SHP77 (cell line): ENCODE measurements at regions not wholly inside any gene's neighbourhood (a gene's known extent, or its start where the extent isn't known, plus 50 kb on each side); places are given as distances from the start of the nearest gene placed in this dataset.
"Not testable (repeated sequence)": the region's sequence is repeated elsewhere in the genome, so short reads cannot be mapped to it uniquely, and the experiment has no call there.

Experiments
- DNase-seq, 2 experiments: peaks; one replicate each; lab custom pipeline; 2025; lab: John Stamatoyannopoulos, UW

DNA sequence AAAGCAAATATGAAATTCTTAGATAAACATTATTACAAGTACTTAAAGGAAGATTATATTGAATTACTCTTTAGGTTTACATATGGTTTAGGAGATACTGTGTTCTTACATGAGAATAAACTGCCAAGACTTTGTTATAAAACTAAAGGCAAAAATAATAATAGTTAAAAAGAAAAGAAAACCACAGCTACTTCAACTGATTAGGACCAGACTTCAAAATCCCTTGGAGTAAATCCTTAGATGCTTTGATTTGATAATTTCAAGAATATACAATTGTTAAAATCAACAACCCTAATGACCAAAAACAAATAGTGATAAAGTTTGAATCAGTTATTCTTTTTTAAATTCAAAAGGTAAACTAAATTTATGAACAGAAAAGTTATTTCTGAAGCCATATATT is 389.6 kb upstream of the COX7C start:
- no peak for DNase-seq

DNA sequence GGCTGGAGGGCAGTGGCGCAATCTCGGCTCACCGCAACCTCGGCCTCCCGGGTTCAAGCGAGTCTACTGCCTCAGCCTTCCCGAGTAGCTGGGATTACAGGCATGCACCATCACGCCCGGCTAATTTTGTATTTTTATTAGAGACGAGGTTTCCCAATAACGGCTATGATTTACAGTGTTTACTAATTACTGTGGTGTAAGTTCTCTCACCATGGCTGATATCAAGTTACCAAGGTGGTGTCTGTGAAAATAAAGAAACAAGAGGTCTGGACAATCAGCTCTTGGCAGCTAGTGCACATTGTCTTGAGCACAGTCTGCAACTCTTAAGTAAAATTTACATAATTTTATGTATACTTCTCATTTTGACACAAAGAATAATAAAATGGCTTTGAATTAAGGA is 385.5 kb upstream of the COX7C start:
- no peak for DNase-seq

DNA sequence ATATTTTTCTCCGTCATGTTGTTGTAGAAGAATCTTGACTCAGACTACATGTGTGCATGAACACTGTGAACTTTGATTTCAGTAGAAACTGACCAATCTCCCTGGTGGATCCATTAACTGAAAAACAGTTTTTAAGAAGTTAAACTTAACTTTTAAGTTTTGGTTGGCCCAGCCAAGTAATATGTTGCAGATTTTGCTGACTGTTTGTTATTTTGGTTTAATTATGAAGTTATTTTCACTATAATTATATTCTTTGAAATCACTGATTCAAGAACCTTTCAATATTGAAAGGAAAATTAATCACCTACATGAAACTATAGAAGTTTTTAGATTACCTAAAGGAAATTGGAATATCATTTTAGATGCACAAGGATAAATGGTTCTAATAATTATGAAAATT is 373.6 kb upstream of the COX7C start:
- DNase-seq: no peak

DNA sequence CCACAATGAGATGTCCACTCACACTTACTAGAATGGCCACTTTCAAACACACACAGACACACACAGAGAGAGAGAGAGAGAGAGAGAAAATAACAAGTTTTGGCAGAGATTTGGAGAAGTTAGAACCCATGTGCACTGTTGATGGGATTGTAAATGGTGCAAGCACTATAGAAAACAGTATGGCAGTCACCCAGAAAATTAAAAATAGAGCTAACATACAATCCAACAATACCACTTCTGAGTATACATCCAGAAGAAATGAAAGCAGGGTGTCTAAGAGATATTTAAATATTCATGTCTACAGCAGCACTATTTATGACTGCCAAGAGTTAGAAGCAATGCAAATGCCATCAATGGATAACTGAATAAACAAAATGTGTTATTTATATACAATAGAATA is 359.9 kb upstream of the COX7C start:
- no peak for DNase-seq

DNA sequence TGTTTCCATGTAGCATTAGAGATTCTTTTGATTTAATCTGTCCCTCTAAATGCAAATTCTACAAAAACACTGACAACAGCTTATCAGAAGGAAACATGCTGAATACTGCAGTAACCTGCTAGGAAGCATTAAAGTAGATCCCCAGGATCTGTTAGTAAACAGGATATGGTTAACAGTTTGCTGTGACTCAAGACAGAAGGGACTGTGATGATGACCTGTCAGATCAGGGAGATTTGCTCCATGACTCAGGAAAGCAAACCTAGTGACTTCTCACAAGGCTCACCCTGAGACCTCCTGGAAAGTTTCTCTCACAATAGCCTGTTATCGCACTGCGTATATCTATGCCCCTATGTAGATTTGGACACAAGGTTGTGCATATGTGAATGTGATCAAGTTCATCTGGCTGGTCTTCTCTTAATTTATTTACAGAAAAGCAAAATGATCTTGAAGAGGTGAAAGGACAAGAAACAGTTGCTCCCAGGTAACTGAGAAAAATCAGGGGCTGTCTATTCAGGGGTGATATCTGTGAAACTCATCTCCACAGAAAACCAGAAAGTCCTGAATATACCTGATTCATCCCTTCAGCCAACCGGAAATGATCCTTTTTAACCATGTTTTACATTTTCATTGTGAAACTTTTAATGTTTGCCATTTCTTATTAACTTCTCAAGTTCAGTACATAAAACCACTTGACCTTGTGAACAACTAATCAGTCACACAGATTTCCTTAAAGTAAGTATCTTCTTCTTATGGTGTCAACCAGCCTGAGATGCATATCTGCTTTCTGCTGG is 333.1 kb upstream of the COX7C start:
- DNase-seq: not testable (repeated sequence)

DNA sequence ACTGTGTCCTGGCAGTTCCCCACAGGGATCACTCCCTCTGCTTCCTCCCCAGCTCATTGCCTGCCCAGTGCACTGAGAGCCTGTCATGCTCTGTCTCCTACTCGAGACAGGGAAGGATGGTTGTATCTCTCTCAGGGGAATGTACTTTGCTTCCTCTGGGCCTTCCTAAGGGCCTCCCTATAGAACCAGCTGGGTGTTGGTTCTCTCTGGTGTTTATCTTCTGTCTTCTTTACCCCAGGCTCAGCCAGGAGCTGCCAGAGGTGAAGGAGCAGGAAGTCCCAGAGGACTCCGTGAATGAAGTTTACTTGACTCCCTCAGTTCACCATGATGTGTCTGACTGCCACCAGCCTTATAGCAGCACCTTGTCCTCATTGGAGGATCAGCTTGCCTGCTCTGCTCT is 330.3 kb upstream of the COX7C start:
- DNase-seq: not testable (repeated sequence)

DNA sequence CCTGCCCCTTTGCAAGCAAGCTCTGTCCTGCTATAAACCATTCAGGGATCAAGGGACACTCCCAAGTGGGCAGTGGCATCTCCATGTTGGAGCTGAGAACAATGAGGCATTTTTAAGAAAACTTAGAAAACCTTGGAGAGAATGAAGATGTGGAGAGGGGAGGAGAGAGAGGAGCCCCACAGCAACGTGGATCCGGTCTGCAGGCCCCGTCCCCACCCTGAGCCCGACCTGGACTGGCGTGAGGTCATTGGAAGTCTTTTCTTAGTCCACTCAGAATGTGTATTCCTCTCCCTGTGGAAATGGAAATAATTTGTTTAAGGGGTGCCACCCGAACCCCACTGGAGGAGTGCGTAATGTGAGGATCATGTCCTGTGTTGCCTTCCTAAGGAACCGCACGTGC is 328.0 kb upstream of the COX7C start:
- not testable (repeated sequence) for DNase-seq

DNA sequence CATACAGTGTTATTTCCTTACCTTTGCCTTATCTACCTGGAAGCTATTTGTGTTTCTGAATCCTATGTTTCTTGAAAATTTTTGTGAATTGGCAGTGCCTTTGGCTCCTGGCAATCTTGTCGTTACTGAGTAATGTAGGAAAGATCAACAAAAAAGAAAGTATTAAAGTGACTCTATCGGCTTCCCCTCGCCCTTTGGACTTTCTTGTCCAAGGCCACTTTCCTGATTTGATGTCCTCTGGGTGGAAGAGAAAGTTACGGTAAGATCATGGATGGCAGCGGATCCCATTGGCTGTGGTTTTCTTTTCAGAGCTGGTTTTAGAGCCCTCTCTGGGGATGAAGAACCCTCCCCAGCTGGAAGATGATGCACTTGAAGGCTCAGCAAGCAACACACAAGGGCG is 324.9 kb upstream of the COX7C start:
- not testable (repeated sequence) for DNase-seq

DNA sequence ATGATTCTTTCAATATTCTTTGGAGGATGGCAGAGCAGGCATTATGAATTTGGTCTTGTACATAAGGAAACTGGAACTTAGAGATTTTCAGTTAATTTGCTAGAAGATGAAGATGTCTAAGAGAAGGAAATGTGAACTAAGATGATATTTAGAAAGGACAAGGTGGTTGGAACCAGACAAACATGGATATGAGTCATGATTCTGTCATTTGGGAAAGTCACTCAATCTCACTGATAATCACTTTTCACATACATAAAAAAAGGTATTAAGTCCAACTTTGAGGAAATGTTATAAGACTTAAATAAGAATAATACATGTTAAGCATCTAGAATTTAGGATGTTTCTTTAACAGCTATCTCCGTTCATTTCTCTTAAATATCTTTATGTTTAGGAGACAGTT is 315.1 kb upstream of the COX7C start:
- DNase-seq: not testable (repeated sequence)

DNA sequence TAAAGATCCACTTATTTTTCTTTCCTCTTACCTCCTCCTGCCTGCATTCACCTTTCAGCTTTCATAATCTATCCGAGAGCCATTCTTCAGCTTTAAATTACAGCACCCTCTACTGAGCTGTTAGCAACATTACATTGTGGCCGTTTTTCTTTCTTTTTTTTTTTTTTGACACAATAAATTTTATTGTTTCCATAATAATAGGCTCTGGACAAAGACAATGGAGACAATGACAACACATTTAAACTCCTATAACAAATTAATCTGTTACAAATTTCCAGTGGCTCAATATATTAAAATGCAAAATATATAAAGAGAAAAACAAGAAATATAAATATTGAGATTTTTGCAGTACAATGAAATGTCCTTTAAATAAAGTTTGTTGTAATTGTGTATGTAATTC is 312.7 kb upstream of the COX7C start:
- DNase-seq: peak in 1 of 2 experiments; percentile 4

DNA sequence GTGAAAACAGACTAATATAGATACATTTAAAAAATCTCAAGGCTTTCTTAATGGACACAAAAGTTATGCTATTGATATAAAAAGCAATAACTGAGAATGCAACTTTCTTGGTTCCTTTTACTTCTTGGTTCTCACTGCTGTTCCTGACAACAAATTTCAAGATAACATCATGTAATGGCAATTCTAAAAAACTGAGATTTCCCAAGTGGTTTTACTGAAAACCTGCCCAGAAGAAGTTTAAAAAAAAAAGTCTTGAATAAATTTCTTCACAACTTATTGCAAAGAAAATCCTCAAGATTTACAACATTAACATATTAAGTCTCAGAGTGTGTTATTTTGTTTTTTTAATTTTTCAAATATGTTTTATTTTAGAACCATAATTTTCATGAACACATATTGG is 302.8 kb upstream of the COX7C start:
- DNase-seq: no peak

DNA sequence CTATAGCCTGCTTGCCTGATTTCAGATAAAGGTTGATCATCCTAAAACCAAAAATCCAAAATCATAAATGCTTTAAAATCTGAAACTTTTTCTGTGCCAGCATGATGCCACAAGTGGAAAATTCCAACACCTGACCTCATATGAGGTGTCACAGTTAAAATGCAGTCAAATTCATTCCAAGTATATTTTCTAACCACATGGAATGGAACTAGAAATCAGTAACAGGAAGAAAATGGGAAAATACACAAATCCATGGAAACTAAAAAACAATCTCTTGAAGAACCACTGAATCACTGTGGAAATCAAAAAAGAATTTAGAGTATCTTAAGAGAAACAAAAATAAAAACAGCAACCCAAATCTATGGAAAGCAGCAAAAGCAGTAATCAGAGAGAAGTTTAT is 297.5 kb upstream of the COX7C start:
- DNase-seq: no peak

DNA sequence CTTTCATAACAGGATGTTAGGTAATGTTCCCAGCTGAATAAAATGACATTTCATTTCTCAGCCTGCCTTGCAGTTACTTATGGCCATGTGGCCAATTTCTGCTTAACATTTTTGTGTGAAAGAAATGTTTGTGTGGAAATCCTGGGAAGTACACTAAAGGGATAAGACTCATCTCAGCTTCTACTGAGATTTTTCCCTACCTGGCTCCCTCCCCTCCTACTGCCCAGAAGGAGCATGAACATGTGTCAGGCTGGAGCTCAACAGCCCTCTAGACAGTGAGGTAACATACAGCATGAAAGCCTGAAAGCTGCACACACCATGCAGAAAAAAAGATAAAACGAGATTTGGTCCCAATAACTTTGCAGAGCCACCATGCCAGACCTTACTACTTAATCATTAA is 288.4 kb upstream of the COX7C start:
- DNase-seq: no peak

DNA sequence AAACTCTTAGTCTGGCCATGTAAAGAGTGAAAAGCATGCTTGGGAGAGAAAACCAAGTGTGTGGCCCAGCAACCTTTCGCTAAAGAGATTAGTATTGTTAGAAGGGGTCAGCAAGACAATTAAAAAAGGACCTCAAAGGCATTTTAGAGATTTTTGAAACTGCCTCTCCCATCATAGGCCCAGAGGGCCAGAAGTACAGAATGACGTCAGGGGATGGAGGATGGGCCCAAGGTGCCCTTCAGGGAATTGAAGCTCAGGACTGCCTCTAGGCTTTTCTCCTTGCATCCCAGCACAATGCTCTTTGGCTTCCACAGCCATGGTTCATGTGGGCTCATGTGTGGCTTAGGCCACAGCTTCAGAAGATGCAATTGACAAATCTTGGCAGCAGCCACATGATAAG is 287.0 kb upstream of the COX7C start:
- DNase-seq: no peak

DNA sequence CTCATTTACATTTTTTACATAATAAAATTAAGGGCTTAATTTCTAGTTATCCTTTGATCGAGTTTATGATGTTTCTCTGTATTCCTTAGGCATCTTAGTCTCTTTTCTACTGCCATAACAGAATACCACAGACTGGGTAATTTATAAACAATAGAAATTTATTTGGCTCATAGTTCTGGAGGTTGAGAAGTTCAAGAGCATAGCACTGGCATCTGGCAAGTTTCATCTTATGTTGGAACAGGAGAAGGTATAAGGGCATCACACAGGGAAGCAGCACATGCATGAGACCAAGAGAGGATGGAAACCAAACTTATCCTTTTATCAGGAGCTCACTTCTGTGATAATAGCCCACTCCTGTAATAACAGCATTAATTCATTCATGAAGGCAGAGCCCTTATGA is 284.9 kb upstream of the COX7C start:
- DNase-seq: no peak

DNA sequence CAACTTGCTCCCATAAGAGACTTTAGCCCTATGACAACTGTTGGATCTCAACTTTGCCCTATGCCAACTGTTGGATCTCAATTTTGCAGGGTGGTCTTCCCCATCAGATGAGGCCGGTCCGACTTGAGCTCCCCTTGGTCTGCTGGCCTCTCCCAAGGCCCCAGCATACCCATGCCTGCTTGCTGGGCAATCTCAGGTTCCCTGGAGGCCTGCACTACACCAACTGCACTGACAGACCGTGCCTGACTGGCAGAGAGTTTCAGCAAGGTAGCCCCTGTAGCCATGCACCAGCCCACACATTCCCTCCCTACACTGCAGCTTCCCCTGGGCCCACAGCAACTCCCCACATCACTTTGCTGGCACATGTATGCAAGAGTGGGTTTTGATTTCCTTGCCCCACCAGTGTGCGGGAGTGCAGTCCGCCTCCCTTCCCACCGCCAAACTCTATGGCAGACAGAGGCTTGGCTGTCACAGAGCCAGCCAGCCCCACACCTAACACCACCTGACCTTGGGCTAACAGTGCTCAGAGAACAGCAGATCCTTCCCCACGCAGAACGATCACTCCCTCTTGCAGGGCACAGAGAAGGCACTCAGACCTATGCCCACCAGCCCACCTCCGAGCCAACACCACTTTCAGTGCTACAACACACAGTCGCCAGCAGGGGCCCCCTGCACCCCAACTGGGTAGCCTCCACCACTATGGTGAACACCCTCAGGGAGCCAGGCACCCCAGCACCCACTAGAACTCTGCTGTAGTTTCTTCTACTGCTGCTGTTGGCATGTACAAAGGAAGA is 279.9 kb upstream of the COX7C start:
- DNase-seq: no peak

DNA sequence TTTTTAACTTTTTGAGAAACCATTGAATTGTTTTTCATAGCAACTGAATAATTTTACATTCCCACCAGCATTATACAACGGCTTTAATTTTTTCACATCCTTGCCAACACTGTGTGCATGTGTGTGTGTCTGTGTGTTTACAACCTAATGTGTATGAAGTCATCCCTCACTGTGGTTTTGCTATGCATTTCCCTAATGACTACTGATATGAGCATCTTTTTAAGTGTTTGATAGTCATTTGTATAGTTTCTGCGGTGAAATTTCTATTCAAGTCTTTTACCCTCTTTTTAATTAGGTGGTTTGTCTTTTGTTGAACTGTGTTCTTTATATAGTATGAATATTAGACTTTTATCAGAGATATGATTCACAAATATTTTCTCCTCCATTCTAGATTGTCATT is 263.1 kb upstream of the COX7C start:
- no peak for DNase-seq

DNA sequence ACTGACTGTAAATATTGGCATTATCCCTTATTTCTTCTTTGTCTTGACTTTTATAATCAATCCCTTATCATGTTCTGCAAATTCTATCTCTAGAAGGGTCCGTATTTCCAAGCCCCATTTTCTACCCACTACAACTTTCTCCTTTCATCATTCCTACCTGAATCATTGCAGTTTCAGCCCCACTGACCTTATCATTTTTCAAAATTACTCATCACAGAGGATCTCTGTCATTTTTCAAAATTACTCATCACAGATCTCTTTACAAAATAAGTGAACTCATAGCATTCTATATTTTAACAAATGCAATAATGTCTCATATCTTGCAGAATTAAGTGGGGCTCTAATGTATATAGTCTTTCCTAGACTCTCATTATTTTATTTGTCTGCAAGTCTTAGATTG is 256.9 kb upstream of the COX7C start:
- DNase-seq: no peak

DNA sequence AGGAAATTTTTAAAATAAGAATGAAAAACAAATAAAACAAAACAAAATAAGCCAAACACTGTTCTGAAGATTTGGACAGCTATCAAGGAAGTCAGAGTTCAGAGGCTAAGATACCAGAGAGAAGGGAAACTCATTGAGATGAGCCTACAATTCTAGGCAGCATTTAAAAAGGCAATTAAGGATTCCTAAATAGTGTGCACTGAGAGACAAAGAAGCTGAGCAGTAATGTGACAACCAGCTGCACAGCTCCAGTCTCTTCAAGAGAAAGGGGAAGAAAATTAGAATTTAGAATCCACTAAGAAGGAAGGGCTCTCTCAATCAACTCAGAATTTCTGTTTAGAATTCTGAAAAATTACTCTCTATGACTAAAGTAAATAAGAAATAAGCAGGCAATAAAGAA is 246.7 kb upstream of the COX7C start:
- no peak for DNase-seq

DNA sequence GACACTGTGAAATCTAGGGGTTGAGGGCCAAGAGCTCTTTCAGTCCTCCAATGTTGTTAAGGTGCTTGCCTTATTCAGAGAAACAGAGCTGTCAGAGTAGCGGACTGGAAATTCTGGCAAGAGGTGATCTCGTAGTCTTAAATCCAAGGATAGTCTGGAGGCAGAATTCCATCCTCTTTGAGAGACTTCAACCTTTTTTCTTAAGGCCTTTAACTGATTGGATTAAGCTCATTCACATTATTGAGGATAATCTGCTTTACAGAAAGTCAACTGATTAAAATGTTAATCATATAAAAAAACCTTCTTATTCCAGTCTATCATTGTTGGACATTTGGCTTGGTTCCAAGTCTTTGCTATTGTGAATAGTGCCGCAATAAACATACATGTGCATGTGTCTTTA is 243.1 kb upstream of the COX7C start:
- DNase-seq: no peak

DNA sequence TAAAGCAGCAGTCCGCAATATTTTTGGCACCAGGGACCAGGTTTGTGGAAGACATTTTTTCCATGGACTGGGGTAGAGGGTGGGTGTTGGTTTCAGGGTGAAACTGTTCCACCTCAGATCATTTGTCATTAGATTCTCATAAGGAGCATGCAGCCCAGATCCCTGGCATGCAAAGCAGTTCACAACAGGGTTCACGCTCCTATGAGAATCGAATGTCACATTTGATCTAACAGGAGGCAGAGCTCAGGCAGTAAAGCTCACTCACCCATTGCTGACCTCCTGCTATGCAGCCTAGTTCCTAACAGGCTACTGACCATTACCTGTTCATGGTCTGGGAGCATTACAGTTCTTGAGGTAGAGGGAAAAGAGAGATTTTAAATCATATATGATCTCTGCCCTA is 241.5 kb upstream of the COX7C start:
- DNase-seq: no peak

DNA sequence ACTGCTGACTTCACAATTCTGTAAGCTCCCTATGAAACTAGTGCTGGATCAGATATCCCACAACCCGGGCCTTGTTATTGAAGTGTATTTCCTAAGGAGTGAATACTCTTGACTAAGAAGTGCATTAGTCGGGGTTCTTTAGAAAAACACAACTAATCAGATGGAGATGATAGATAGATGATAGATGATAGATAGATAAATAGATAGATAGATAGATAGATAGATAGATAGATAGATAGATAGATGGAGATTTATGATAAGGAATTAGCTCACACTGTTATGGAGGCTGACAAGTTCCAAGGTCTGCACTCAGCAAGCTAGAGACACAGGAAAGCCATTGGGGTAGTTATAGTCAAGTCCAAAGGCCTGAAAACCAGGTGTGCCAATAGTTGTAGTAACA is 214.6 kb upstream of the COX7C start:
- no peak for DNase-seq

DNA sequence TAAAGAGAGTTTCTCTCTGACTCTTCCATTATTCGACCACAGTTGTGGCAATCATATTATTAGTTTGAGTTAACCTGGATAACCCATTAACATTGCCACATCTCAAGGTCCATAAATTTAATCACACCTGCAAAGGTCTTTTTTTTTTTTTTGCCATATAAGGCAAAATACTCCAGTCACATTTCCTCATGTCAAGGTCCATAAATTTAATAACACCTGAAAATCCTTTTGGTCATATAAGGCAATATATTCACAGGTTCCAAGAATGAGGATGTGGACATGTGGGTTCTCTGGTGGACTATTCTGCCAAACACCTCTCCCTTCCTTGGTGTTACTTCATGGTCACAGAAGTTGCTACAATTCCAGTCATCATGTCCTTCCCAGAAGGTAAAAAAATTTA is 213.5 kb upstream of the COX7C start:
- DNase-seq: no peak

DNA sequence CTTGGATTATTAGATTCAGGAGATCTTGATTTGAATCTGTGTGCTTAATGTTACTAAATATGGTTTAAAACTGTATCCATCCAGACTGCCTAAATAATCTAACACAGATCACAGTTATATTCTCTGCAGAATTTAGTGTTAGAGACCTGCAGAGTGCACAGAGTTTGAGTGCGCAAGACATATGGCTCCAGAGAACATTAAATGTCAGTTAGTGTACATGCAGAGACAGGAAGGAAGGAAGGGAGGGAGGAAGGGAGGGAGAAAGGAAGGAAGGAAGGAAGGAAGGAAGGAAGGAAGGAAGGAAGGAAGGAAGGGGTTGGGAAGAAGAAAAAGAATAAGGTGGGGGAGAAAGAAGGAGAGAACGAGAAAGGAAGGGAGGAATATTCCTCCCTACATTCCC is 210.0 kb upstream of the COX7C start:
- no peak for DNase-seq
